ENCODE measurements at regions not wholly inside any gene's neighbourhood (a gene's known extent, or its start where the extent isn't known, plus 50 kb on each side); places are given as distances from the start of the nearest gene placed in this dataset.

- no peak for TF ChIP-seq CTCF (IDR thresholded peaks at IDR 0.05)
- no peak for TF ChIP-seq POLR2A (IDR thresholded peaks at IDR 0.05)
Observed at GRCh38 chr2:133892352-133892913, 324.2 kb upstream of the NCKAP5 start.
